DMS153 (cell line): ENCODE measurements at regions not wholly inside any gene's neighbourhood (a gene's known extent, or its start where the extent isn't known, plus 50 kb on each side); places are given as distances from the start of the nearest gene placed in this dataset.
A peak's percentile ranks its signal among the peaks of the same experiment; 100 is the strongest.

Experiments used
- DNase-seq: peaks from one replicate; lab custom pipeline; 2025; lab: John Stamatoyannopoulos, UW

GRCh38 chr1:222037720-222038119 lies 295.8 kb upstream of the DUSP10 start:
- DNase-seq, result no peak

- DNase-seq, result no peak
Observed at GRCh38 chr1:222034790-222035189, 292.9 kb upstream of the DUSP10 start.

GRCh38 chr1:222033450-222033849 lies 291.6 kb upstream of the DUSP10 start:
- DNase-seq, result no peak

GRCh38 chr1:222031318-222031717 lies 289.4 kb upstream of the DUSP10 start:
- DNase-seq, result no peak

GRCh38 chr1:222028676-222029075 lies 286.8 kb upstream of the DUSP10 start:
- DNase-seq, result no peak

- DNase-seq, result no peak
Observed at GRCh38 chr1:222028116-222028515, 286.2 kb upstream of the DUSP10 start.

GRCh38 chr1:222026280-222026679 lies 284.4 kb upstream of the DUSP10 start:
- DNase-seq, result no peak

- DNase-seq, result no peak
Observed at GRCh38 chr1:222023025-222023424, 281.1 kb upstream of the DUSP10 start.

- no peak for DNase-seq
Observed at GRCh38 chr1:222021129-222021528, 279.2 kb upstream of the DUSP10 start.

GRCh38 chr1:222020553-222020952 lies 278.7 kb upstream of the DUSP10 start:
- no peak for DNase-seq

- no peak for DNase-seq
Observed at GRCh38 chr1:222019029-222019428, 277.1 kb upstream of the DUSP10 start.

GRCh38 chr1:222018041-222018440 lies 276.2 kb upstream of the DUSP10 start:
- no peak for DNase-seq

- DNase-seq, result no peak
Observed at GRCh38 chr1:222015686-222016085, 273.8 kb upstream of the DUSP10 start.

- no peak for DNase-seq
Observed at GRCh38 chr1:222014001-222014400, 272.1 kb upstream of the DUSP10 start.

- DNase-seq, result no peak
Observed at GRCh38 chr1:222012816-222013215, 270.9 kb upstream of the DUSP10 start.

- DNase-seq, result peak; percentile 86
Observed at GRCh38 chr1:222010306-222010705, 268.4 kb upstream of the DUSP10 start.

- no peak for DNase-seq
Observed at GRCh38 chr1:222009105-222009730, 267.3 kb upstream of the DUSP10 start.

- no peak for DNase-seq
Observed at GRCh38 chr1:222006715-222007114, 264.8 kb upstream of the DUSP10 start.

GRCh38 chr1:222004784-222005183 lies 262.9 kb upstream of the DUSP10 start:
- no peak for DNase-seq

GRCh38 chr1:222004034-222004433 lies 262.1 kb upstream of the DUSP10 start:
- DNase-seq, result no peak

- no peak for DNase-seq
Observed at GRCh38 chr1:222002503-222002902, 260.6 kb upstream of the DUSP10 start.

- no peak for DNase-seq
Observed at GRCh38 chr1:222000131-222000530, 258.2 kb upstream of the DUSP10 start.

- DNase-seq, result no peak
Observed at GRCh38 chr1:221998781-221999180, 256.9 kb upstream of the DUSP10 start.

- DNase-seq, result no peak
Observed at GRCh38 chr1:221998186-221998612, 256.3 kb upstream of the DUSP10 start.
